ENCODE measurements at regions not wholly inside any gene's neighbourhood (a gene's known extent, or its start where the extent isn't known, plus 50 kb on each side); places are given as distances from the start of the nearest gene placed in this dataset.

DNA sequence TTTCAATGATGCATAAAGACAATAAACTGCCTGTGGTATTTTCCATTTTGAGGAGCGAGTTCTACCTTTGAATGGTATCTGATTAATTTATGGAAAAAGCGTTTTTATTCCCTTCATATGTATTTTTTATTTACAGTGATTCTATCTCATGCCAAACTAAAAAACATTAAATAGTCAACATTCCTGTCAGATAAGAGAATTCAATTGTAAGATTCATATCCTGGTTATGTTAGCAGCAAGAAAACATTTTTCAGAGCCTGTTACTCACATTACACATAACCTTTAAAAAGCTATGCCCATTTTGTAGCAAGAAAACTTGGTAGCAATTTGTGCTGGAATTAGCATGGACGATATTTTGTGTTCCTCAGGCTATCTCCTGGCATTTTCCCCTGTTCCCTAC, 55.1 kb upstream of the PRLR start:
- CTCF ChIA-PET: no interaction called here
- DNase-seq (ENCODE audit: low read depth, low spot score): no peak
- TF ChIP-seq CTCF (IDR thresholded peaks at IDR 0.05; ENCODE audit: insufficient read depth, low read length, missing control alignments): no peak
- POLR2A ChIA-PET: no interaction called here
- no peak overlapping the region for H3K4me3 ChIP-seq (ENCODE audit: low read depth, low read length)

GRCh38 chr5:35285011-35285410, 54.7 kb upstream of the PRLR start:
- ChIA-PET CTCF (no interaction called here), POLR2A (no interaction called here)
- no peak for DNase-seq (ENCODE audit: low read depth, low spot score)
- no peak overlapping the region for H3K4me3 ChIP-seq (ENCODE audit: low read depth, low read length)
- no peak for TF ChIP-seq CTCF (IDR thresholded peaks at IDR 0.05; ENCODE audit: insufficient read depth, low read length, missing control alignments)

DNA sequence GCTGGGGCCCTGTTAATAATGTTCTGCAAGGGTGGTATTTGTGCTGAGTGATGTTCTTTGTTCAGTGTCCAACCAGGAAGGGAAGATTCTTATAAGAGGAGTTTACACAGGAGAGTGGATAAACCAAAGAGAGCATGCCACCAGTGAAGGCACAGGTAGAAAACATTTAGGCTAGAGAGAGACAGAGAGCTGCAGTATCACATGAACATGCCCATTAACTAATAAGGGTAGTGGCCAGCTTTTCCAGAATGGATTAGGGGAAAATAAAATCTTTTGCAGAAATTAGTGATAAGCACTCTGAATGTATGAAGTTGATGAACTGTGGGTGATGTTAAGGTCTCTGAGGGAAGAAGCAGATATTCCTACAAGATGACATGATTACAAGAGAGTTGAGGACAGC, 54.1 kb upstream of the PRLR start:
- no peak for TF ChIP-seq CTCF (IDR thresholded peaks at IDR 0.05; ENCODE audit: insufficient read depth, low read length, missing control alignments)
- ChIA-PET POLR2A (no interaction called here), CTCF (no interaction called here)
- no peak overlapping the region for H3K4me3 ChIP-seq (ENCODE audit: low read depth, low read length)
- no peak for DNase-seq (ENCODE audit: low read depth, low spot score)

DNA sequence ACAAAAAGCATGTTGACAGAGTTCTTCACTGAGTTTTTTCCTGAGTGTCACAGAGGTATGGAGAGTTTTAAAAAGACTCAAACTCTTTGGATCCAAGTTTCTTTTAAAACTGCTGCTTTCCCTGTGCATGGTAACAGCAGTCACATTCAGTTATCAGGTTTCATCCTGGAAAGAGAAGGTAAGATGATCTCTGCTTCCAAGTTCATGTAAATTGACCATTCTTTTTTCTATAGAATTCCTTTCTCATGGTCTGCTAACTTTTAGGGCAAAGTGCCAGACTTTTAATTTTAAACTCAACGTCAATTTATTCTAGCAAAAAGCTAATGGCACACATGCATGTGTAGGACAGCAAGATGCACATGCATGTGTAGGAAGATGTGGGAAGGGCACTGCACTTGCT, 52.5 kb upstream of the PRLR start:
- CTCF ChIA-PET: no interaction called here
- POLR2A ChIA-PET: no interaction called here
- DNase-seq (ENCODE audit: low read depth, low spot score): no peak
- TF ChIP-seq CTCF (IDR thresholded peaks at IDR 0.05; ENCODE audit: insufficient read depth, low read length, missing control alignments): no peak
- H3K4me3 ChIP-seq (ENCODE audit: low read depth, low read length): no peak overlapping the region

GRCh38 chr5:35281613-35282012, 51.3 kb upstream of the PRLR start:
- no peak overlapping the region for H3K4me3 ChIP-seq (ENCODE audit: low read depth, low read length)
- no peak for DNase-seq (ENCODE audit: low read depth, low spot score)
- TF ChIP-seq CTCF (IDR thresholded peaks at IDR 0.05; ENCODE audit: insufficient read depth, low read length, missing control alignments): no peak
- ChIA-PET POLR2A (no interaction called here), CTCF (no interaction called here)

Data from AG04449 (cell line).